H1 (cell line): ENCODE measurements at regions not wholly inside any gene's neighbourhood (a gene's known extent, or its start where the extent isn't known, plus 50 kb on each side); places are given as distances from the start of the nearest gene placed in this dataset.

Experiments used
- CTCF ChIA-PET: fragments of 300-600 bp; sonication (Branson Sonifier 250); formaldehyde crosslinking; loops from one replicate; lab custom pipeline; 2021; ENCODE audit not compliant: partially characterized antibody; lab: Charles Lee
- POLR2A ChIA-PET: fragments of 300-600 bp; sonication (Branson Sonifier 250); formaldehyde crosslinking; loops from one replicate; lab custom pipeline; 2021; ENCODE audit warnings: inconsistent platforms; ENCODE audit not compliant: partially characterized antibody; lab: Charles Lee
- DNase-seq, 2 experiments: peaks; one replicate each; pipeline versions ENCODE4 v3.0.0 to v3.0.0-alpha.2; 2010 to 2022; ENCODE audit warnings: low spot score in 2 of 2, low read depth in 1 of 2, mixed read lengths in 1 of 2
- FAIRE-seq: peaks from 2 replicates; lab custom pipeline; 2011; peaks lifted over from hg19 to GRCh38; lab: Jason Lieb, UNC
- H2AFZ ChIP-seq: 2 replicates; pipeline ENCODE4 v1.8.1; 2012; ENCODE audit warnings: low read length, inconsistent platforms
- H2AK5ac ChIP-seq: 2 replicates; pipeline ENCODE4 v1.6.1; 2013; ENCODE audit warnings: low read depth, low read length
- H2BK120ac ChIP-seq: replicated peaks from 2 replicates; pipeline ENCODE3; 2013; ENCODE audit warnings: low read depth, low read length, inconsistent platforms
- H2BK12ac ChIP-seq: 2 replicates; pipeline ENCODE4 v1.6.1; 2013; ENCODE audit warnings: low read depth, low read length
- H2BK15ac ChIP-seq: 2 replicates; pipeline ENCODE4 v1.6.1; 2013; ENCODE audit warnings: low read length
- H2BK20ac ChIP-seq: 2 replicates; pipeline ENCODE4 v1.6.1; 2013; ENCODE audit warnings: low read length
- H2BK5ac ChIP-seq: 2 replicates; pipeline ENCODE4 v1.6.1; 2013; ENCODE audit warnings: low read depth, low read length
- H3K14ac ChIP-seq: 2 replicates; pipeline ENCODE4 v1.6.1; 2013; ENCODE audit warnings: inconsistent platforms; ENCODE audit not compliant: insufficient read length
- H3K18ac ChIP-seq: 2 replicates; pipeline ENCODE4 v1.6.1; 2013; ENCODE audit warnings: low read length; ENCODE audit errors: extremely low read depth
- H3K23ac ChIP-seq: 2 replicates; pipeline ENCODE4 v1.6.1; 2013; ENCODE audit warnings: inconsistent platforms; ENCODE audit not compliant: insufficient read length
- H3K23me2 ChIP-seq: 2 replicates; pipeline ENCODE4 v1.6.1; 2013; ENCODE audit warnings: low read depth, low read length
- H3K27ac ChIP-seq: 2 replicates; pipeline ENCODE4 v1.6.1; 2011; ENCODE audit warnings: low read depth, low read length, inconsistent platforms
- H3K27me3 ChIP-seq, 4 experiments: replicated peaks in 1 of 4; 1 replicate in 1 of 4; 2 replicates in 3 of 4; pipeline versions ENCODE4 v1.6.1 to v1.8.1; 2011 to 2013; ENCODE audit warnings: low read length in 3 of 4, mild to moderate bottlenecking in 3 of 4, inconsistent platforms in 2 of 4, mixed read lengths in 2 of 4, moderate library complexity in 1 of 4; ENCODE audit not compliant: control insufficient read depth in 3 of 4, insufficient read depth in 3 of 4; ENCODE audit errors: extremely low read depth in 1 of 4
- H3K36me3 ChIP-seq, 4 experiments: 2 replicates each; pipeline versions ENCODE4 v1.6.1 to v1.8.1; 2011 to 2013; ENCODE audit warnings: mild to moderate bottlenecking in 4 of 4, low read length in 3 of 4, moderate library complexity in 2 of 4, control low read depth in 1 of 4, inconsistent platforms in 1 of 4; ENCODE audit not compliant: insufficient read depth in 4 of 4, control insufficient read depth in 2 of 4
- H3K4ac ChIP-seq: replicated peaks from 2 replicates; pipeline ENCODE3; 2013; ENCODE audit warnings: low read length, low read depth, mixed read lengths, inconsistent platforms; ENCODE audit not compliant: insufficient read length
- H3K4me1 ChIP-seq, 4 experiments: replicated peaks in 1 of 4; 1 replicate in 1 of 4; 2 replicates in 3 of 4; pipeline versions ENCODE4 v1.6.1 to v1.8.1; 2011 to 2013; ENCODE audit warnings: low read length in 3 of 4, inconsistent platforms in 2 of 4, mixed read lengths in 1 of 4; ENCODE audit not compliant: insufficient read depth in 4 of 4, control insufficient read depth in 3 of 4
- H3K4me2 ChIP-seq, 2 experiments: 2 replicates each; pipeline versions ENCODE4 v1.6.1 to v1.8.1; 2011 to 2013; ENCODE audit warnings: low read depth in 2 of 2, low read length in 2 of 2, control low read depth in 1 of 2, inconsistent platforms in 1 of 2, mild to moderate bottlenecking in 1 of 2; ENCODE audit not compliant: insufficient read depth in 1 of 2
- H3K4me3 ChIP-seq, 4 experiments: fragments of 200-600, 300-600 bp in 1 of 4; sonication (generic), shearing (Covaris generic), sonication (Bioruptor Twin) in 1 of 4; 2 replicates each; pipeline versions ENCODE4 v1.5.1 to v1.8.1; 2011 to 2016; ENCODE audit warnings: low read length in 4 of 4, low read depth in 3 of 4, control low read depth in 2 of 4, inconsistent platforms in 2 of 4, mild to moderate bottlenecking in 2 of 4, mixed read lengths in 1 of 4, moderate library complexity in 1 of 4; ENCODE audit not compliant: insufficient read depth in 2 of 4; ENCODE audit errors: extremely low read depth in 1 of 4
- H3K56ac ChIP-seq: replicated peaks from 2 replicates; pipeline ENCODE3; 2013; ENCODE audit warnings: low read depth, mild to moderate bottlenecking, mixed read lengths, low read length, inconsistent platforms; ENCODE audit not compliant: insufficient read length
- H3K79me1 ChIP-seq: 2 replicates; pipeline ENCODE4 v1.6.1; 2013; ENCODE audit warnings: low read depth, low read length, control low read depth
- H3K79me2 ChIP-seq, 2 experiments: 2 replicates each; pipeline versions ENCODE4 v1.6.1 to v1.8.1; 2012 to 2013; ENCODE audit warnings: low read length in 2 of 2, mild to moderate bottlenecking in 2 of 2, inconsistent platforms in 1 of 2; ENCODE audit not compliant: insufficient read depth in 2 of 2, control insufficient read depth in 1 of 2
- H3K9ac ChIP-seq, 4 experiments: replicated peaks in 1 of 4; 1 replicate in 1 of 4; 2 replicates in 3 of 4; pipeline versions ENCODE4 v1.6.1 to v1.8.1; 2011 to 2013; ENCODE audit warnings: low read depth in 3 of 4, low read length in 3 of 4, control low read depth in 2 of 4, mild to moderate bottlenecking in 2 of 4, moderate library complexity in 2 of 4, inconsistent platforms in 1 of 4; ENCODE audit errors: extremely low read depth in 1 of 4
- H3K9me3 ChIP-seq, 2 experiments: 2 replicates each; pipeline versions ENCODE4 v1.6.1 to v1.8.1; 2012 to 2013; ENCODE audit warnings: mild to moderate bottlenecking in 2 of 2, moderate library complexity in 2 of 2, control low read depth in 1 of 2, inconsistent platforms in 1 of 2, low read depth in 1 of 2, low read length in 1 of 2, mixed read lengths in 1 of 2; ENCODE audit not compliant: insufficient read depth in 2 of 2
- H4K20me1 ChIP-seq, 2 experiments: replicated peaks in 1 of 2; 2 replicates each; pipeline versions ENCODE3 to v1.8.1; 2011 to 2013; ENCODE audit warnings: inconsistent platforms in 2 of 2, low read length in 2 of 2, mild to moderate bottlenecking in 1 of 2; ENCODE audit not compliant: insufficient read depth in 2 of 2, control insufficient read depth in 1 of 2
- H4K5ac ChIP-seq: 2 replicates; pipeline ENCODE4 v1.6.1; 2013; ENCODE audit warnings: low read length, low read depth, mixed read lengths, inconsistent platforms; ENCODE audit not compliant: insufficient read length
- H4K8ac ChIP-seq: 2 replicates; pipeline ENCODE4 v1.8.0; 2013; ENCODE audit warnings: mild to moderate bottlenecking, moderate library complexity, low read length, inconsistent platforms; ENCODE audit not compliant: insufficient read depth; ENCODE audit errors: extremely low read depth
- H4K91ac ChIP-seq: replicated peaks from 2 replicates; pipeline ENCODE3; 2013; ENCODE audit warnings: low read length, mixed read lengths, inconsistent platforms; ENCODE audit not compliant: insufficient read length
- CTBP2 ChIP-seq: IDR thresholded peaks from 2 replicates; pipeline ENCODE4 v1.7.0; 2011; ENCODE audit warnings: borderline replicate concordance, mild to moderate bottlenecking, moderate library complexity, mixed read lengths, low read length; ENCODE audit not compliant: insufficient read depth, insufficient read length
- JUND ChIP-seq: IDR thresholded peaks from 2 replicates; pipeline ENCODE4 v1.6.1; 2011; ENCODE audit warnings: mild to moderate bottlenecking, improper control_type of control experiment, low read length
- SIRT6 ChIP-seq: IDR thresholded peaks from one replicate; pipeline ENCODE4 v1.7.1; 2012; ENCODE audit warnings: low read length, inconsistent platforms
- WGBS, 2 experiments: shearing (Covaris generic) in 1 of 2; methylation state at CpG; one replicate each; pipeline versions ENCODE4 v1.1.6 to v1.1.7; 2013 to 2015; ENCODE audit warnings: low lambda C conversion rate in 2 of 2, mixed read lengths in 2 of 2, inconsistent platforms in 1 of 2, low coverage in 1 of 2, missing lambda C conversion rate in 1 of 2; ENCODE audit not compliant: insufficient replicate concordance in 2 of 2, insufficient coverage in 1 of 2, insufficient read length in 1 of 2; ENCODE audit errors: extremely low coverage in 1 of 2, missing lambda C conversion rate in 1 of 2; 5-methylcytosine and 5-hydroxymethylcytosine counted together

DNA sequence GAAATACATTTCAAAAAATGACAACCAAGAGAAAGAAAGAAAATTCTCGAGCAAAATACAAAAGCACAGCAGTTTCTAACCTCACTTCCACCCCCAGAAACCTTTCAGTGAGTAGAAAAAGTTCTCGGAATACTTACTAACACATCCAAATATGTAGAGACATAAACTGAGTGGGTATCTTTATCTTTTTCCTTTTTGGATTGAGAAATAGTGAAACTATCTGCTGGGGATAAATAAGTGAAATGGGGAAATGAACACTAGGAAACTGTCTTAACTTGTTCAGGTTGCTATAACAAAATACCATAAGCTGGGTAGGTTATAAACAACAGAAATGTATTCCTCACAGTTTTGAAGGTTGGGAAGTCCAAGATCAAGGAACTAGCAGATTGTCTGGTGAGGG is 72.0 kb downstream of the VCAM1 start:
- no peak overlapping the region for H3K27ac ChIP-seq

More for the DNA sequence above, 72.0 kb downstream of the VCAM1 start:
- no peaks in the 10 kb centered on the region for H3K36me3 ChIP-seq
- no peak overlapping the region for H3K9ac ChIP-seq
- no peak overlapping the region for H3K14ac ChIP-seq
- H3K4me1 ChIP-seq = peaks cover 0 to 4% (median 0%) of the 10 kb centered on the region in 4 experiments; a peak in 1 of 7 replicates
- no peak overlapping the region for H3K4me3 ChIP-seq
- H4K8ac ChIP-seq = no peak overlapping the region
- CTCF ChIA-PET = no interaction called here
- H3K4ac ChIP-seq = no peak overlapping the region
- H3K23ac ChIP-seq = no peak overlapping the region
- no peak overlapping the region for H3K18ac ChIP-seq
- FAIRE-seq (no peak), DNase-seq (no peak)
- H3K9me3 ChIP-seq = no peaks in the 10 kb centered on the region
- H2BK15ac ChIP-seq = no peak overlapping the region
- no peaks in the 10 kb centered on the region for H3K27me3 ChIP-seq
- no peak overlapping the region for H2BK120ac ChIP-seq
- H3K79me2 ChIP-seq = no peaks in the 10 kb centered on the region
- no peak overlapping the region for H2BK12ac ChIP-seq
- H3K23me2 ChIP-seq = no peaks in the 10 kb centered on the region
- no peak overlapping the region for H4K5ac ChIP-seq
- no peak overlapping the region for H3K56ac ChIP-seq
- no peak overlapping the region for H2BK5ac ChIP-seq
- POLR2A ChIA-PET = no interaction called here
- no peak overlapping the region for H2BK20ac ChIP-seq
- no peaks in the 10 kb centered on the region for H3K79me1 ChIP-seq
- whole genome bisulfite sequencing, 2 experiments = 80% methylated on average over 2 of the region's 2 CpGs; no CpG with 5 or more reads in 1 of the 2 experiments
- H4K91ac ChIP-seq = no peak overlapping the region
- H2AFZ ChIP-seq = no peak overlapping the region
- H3K4me2 ChIP-seq = no peak overlapping the region
- no peak overlapping the region for H2AK5ac ChIP-seq
- no peaks in the 10 kb centered on the region for H4K20me1 ChIP-seq
- no peak for TF ChIP-seq SIRT6
- TF ChIP-seq JUND = no peak
- no peak for TF ChIP-seq CTBP2
